Kidney epithelial cell (primary cell): ENCODE measurements at regions not wholly inside any gene's neighbourhood (a gene's known extent, or its start where the extent isn't known, plus 50 kb on each side); places are given as distances from the start of the nearest gene placed in this dataset.
A peak's percentile ranks its signal among the peaks of the same experiment; 100 is the strongest.

Experiments
- DNase-seq: peaks from one replicate; pipeline ENCODE4 v3.0.0-alpha.2; 2010; ENCODE audit warnings: low read depth
- H3K27me3 ChIP-seq: 2 replicates; pipeline ENCODE4 v1.6.0; 2011; ENCODE audit warnings: low read length; ENCODE audit not compliant: control insufficient read depth, insufficient read depth
- H3K36me3 ChIP-seq: 2 replicates; pipeline ENCODE4 v1.5.1; 2011; ENCODE audit warnings: low read length; ENCODE audit not compliant: control insufficient read depth, insufficient read depth
- H3K4me3 ChIP-seq: 2 replicates; pipeline ENCODE4 v1.5.1; 2011; ENCODE audit warnings: low read depth, mild to moderate bottlenecking, control low read depth, low read length
- CTCF ChIP-seq: IDR thresholded peaks from 2 replicates; pipeline ENCODE4 v1.5.1; 2011; ENCODE audit warnings: mild to moderate bottlenecking, moderate library complexity, low read length, control low read depth, inconsistent platforms; ENCODE audit not compliant: insufficient read depth, poor library complexity, severe bottlenecking

- DNase-seq: peak; percentile 21
- no peak for TF ChIP-seq CTCF
- Histone ChIP-seq H3K4me3 (no peak overlapping the region), H3K36me3 (no peaks in the 10 kb centered on the region), H3K27me3 (no peaks in the 10 kb centered on the region)
Measured at GRCh38 chr11:131041331-131042040, 125.2 kb upstream of the SNX19 start.

GRCh38 chr11:131042041-131042390, 125.7 kb upstream of the SNX19 start:
- TF ChIP-seq CTCF: no peak
- Histone ChIP-seq H3K36me3 (no peaks in the 10 kb centered on the region), H3K27me3 (no peaks in the 10 kb centered on the region), H3K4me3 (no peak overlapping the region)
- DNase-seq: no peak

- DNase-seq: no peak
- H3K27me3 ChIP-seq: no peaks in the 10 kb centered on the region
- H3K36me3 ChIP-seq: no peaks in the 10 kb centered on the region
- TF ChIP-seq CTCF: no peak
- H3K4me3 ChIP-seq: no peak overlapping the region
Measured at GRCh38 chr11:131043251-131043650, 127.0 kb upstream of the SNX19 start.

GRCh38 chr11:131044851-131045250, 128.6 kb upstream of the SNX19 start:
- no peak for DNase-seq
- Histone ChIP-seq H3K27me3 (no peaks in the 10 kb centered on the region), H3K36me3 (no peaks in the 10 kb centered on the region), H3K4me3 (no peak overlapping the region)
- TF ChIP-seq CTCF: no peak

- Histone ChIP-seq H3K27me3 (no peaks in the 10 kb centered on the region), H3K36me3 (no peaks in the 10 kb centered on the region), H3K4me3 (no peak overlapping the region)
- no peak for TF ChIP-seq CTCF
- no peak for DNase-seq
Measured at GRCh38 chr11:131052367-131052766, 136.1 kb upstream of the SNX19 start.

GRCh38 chr11:131056036-131056435, 139.8 kb upstream of the SNX19 start:
- no peak for DNase-seq
- Histone ChIP-seq H3K4me3 (no peak overlapping the region), H3K27me3 (peaks cover 2% of the 10 kb centered on the region), H3K36me3 (no peaks in the 10 kb centered on the region)
- TF ChIP-seq CTCF: no peak
